A673 (cell line): ENCODE measurements at regions not wholly inside any gene's neighbourhood (a gene's known extent, or its start where the extent isn't known, plus 50 kb on each side); places are given as distances from the start of the nearest gene placed in this dataset.

ENCODE experiments used
- CTCF ChIP-seq: fragments of 300-800, 200-600 bp; sonication (generic); conservative IDR thresholded peaks from 2 replicates; pipeline ENCODE4 v1.5.1; 2017; ENCODE audit warnings: low read depth, mild to moderate bottlenecking, antibody characterized with exemption, low read length, moderate library complexity, mixed read lengths
- EZH2 ChIP-seq: fragments of 200-600 bp; sonication (generic); IDR thresholded peaks from 2 replicates; pipeline ENCODE4 v1.6.1; 2017; ENCODE audit warnings: borderline replicate concordance, low read depth, mild to moderate bottlenecking, mixed read lengths, antibody characterized with exemption, low read length; ENCODE audit not compliant: poor library complexity, severe bottlenecking

- no peak for TF ChIP-seq CTCF
- TF ChIP-seq EZH2: no peak
Measured at GRCh38 chr4:55001538-55001937, 123.9 kb downstream of the KDR start.
